Mesothelial cell of epicardium (in vitro differentiated cells): ENCODE measurements at regions not wholly inside any gene's neighbourhood (a gene's known extent, or its start where the extent isn't known, plus 50 kb on each side); places are given as distances from the start of the nearest gene placed in this dataset.
"Not testable (repeated sequence)": the region's sequence is repeated elsewhere in the genome, so short reads cannot be mapped to it uniquely, and the experiment has no call there.

Experiments used
- DNase-seq, 2 experiments: peaks; one replicate each; pipeline ENCODE4 v3.0.0; 2021; ENCODE audit warnings: low spot score in 2 of 2; ENCODE audit not compliant: unreplicated experiment in 2 of 2
- H3K27ac Mint-ChIP-seq: 2 replicates; pipeline ENCODE4 v1.8.0; 2021; ENCODE audit warnings: mixed read lengths
- H3K27me3 Mint-ChIP-seq: 2 replicates; pipeline ENCODE4 v1.8.0; 2021; ENCODE audit warnings: low read depth, mixed read lengths
- H3K36me3 Mint-ChIP-seq: 2 replicates; pipeline ENCODE4 v1.8.0; 2021; ENCODE audit warnings: mixed read lengths
- H3K4me1 Mint-ChIP-seq: 2 replicates; pipeline ENCODE4 v1.8.0; 2021; ENCODE audit warnings: mixed read lengths
- H3K4me3 Mint-ChIP-seq: 2 replicates; pipeline ENCODE4 v1.8.0; 2021; ENCODE audit warnings: mild to moderate bottlenecking, moderate library complexity, mixed read lengths
- H3K9me3 Mint-ChIP-seq: 2 replicates; pipeline ENCODE4 v1.8.0; 2021; ENCODE audit warnings: mixed read lengths
- TF ChIP-seq, protein P1 (sequence below): fragments of 200-600 bp; sonication (generic); IDR thresholded peaks from one replicate; pipeline ENCODE4 v1.5.0; 2021; ENCODE audit warnings: antibody characterized with exemption; ENCODE audit not compliant: unreplicated experiment

DNA sequence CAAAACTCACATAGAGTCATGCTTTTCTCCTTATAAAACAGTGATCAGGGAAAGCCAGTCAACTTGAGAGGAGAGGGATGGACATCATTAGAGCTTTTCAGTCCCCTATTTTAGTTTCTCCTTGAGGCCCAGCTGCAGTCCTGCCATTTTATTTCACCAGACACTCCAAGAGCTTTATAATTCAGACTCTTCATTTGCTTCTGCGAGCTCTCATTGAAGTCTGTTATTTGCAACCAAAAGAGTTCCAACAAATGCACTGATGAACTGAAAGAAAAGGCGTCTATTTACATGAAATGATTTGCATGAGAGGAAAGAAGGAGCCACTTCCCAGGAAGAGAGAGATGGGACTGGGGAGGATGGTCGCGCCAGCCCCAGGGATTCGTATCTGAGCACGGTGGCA lies 86.8 kb downstream of the NDUFA12 start:
- Mint-ChIP-seq H3K4me1 (no peaks in the 10 kb centered on the region), H3K27ac (no peak overlapping the region), H3K9me3 (peaks cover 17% of the 10 kb centered on the region), H3K4me3 (no peak overlapping the region), H3K27me3 (peaks cover 2% of the 10 kb centered on the region), H3K36me3 (no peaks in the 10 kb centered on the region)
- TF ChIP-seq, protein P1, sequence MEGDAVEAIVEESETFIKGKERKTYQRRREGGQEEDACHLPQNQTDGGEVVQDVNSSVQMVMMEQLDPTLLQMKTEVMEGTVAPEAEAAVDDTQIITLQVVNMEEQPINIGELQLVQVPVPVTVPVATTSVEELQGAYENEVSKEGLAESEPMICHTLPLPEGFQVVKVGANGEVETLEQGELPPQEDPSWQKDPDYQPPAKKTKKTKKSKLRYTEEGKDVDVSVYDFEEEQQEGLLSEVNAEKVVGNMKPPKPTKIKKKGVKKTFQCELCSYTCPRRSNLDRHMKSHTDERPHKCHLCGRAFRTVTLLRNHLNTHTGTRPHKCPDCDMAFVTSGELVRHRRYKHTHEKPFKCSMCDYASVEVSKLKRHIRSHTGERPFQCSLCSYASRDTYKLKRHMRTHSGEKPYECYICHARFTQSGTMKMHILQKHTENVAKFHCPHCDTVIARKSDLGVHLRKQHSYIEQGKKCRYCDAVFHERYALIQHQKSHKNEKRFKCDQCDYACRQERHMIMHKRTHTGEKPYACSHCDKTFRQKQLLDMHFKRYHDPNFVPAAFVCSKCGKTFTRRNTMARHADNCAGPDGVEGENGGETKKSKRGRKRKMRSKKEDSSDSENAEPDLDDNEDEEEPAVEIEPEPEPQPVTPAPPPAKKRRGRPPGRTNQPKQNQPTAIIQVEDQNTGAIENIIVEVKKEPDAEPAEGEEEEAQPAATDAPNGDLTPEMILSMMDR: no peak
- no peak for DNase-seq

DNA sequence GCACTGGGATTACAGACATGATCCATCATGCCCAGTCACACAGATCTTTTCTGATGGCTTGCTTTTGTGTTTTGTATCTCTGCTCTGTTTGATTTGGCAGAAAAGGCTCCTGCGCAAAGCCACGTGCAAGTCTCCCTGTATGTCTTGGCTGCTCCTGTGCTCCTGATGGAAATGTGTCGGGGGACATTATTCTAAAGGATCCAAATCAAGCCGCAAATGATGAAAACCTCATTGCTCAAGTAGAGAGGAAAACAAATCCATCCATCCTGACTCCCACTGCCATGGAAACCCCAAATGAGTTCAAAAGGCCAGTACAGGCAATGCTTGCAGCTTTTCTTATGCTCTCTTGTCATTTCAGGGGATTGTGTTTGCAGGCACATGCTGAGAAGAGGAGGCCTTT lies 93.8 kb downstream of the NDUFA12 start:
- Mint-ChIP-seq H3K4me1 (no peaks in the 10 kb centered on the region), H3K27me3 (peaks cover 9% of the 10 kb centered on the region), H3K9me3 (peaks cover 24% of the 10 kb centered on the region), H3K27ac (no peak overlapping the region), H3K4me3 (no peak overlapping the region), H3K36me3 (no peaks in the 10 kb centered on the region)
- TF ChIP-seq, protein P1: no peak
- no peak for DNase-seq

- not testable (repeated sequence) for H3K4me3 Mint-ChIP-seq, H3K36me3 Mint-ChIP-seq, H3K27me3 Mint-ChIP-seq, H3K9me3 Mint-ChIP-seq, H3K4me1 Mint-ChIP-seq, H3K27ac Mint-ChIP-seq, DNase-seq
These were observed 97.7 kb downstream of the NDUFA12 start for GRCh38 chr12:94905749-94906148.

DNA sequence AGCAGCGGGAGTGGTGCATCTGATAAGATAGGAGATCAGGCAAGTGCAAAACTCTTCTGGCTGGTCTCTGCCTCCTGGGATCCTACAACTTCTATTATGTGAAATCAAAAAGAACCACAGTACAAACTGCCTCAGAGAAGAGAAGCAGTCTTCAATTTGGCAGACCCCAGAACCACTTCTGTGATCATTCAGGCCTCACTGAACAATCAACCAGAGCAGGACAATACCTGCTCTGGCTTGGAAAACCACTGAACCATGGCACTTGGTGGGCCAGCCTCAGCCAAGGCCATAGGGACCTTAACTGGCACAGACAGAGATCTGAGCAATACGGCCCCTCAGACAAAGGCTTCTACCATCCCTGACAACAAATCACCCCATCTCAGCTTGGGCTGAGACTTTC lies 103.0 kb downstream of the NDUFA12 start:
- no peak for DNase-seq
- peaks cover 21% of the 10 kb centered on the region for H3K27me3 Mint-ChIP-seq
- H3K27ac Mint-ChIP-seq: no peak overlapping the region
- peaks cover 3% of the 10 kb centered on the region for H3K9me3 Mint-ChIP-seq
- H3K4me3 Mint-ChIP-seq: no peak overlapping the region
- H3K36me3 Mint-ChIP-seq: no peaks in the 10 kb centered on the region
- TF ChIP-seq, protein P1: no peak
- no peaks in the 10 kb centered on the region for H3K4me1 Mint-ChIP-seq

- Mint-ChIP-seq H3K27ac (no peak overlapping the region), H3K4me3 (no peak overlapping the region), H3K36me3 (no peaks in the 10 kb centered on the region), H3K9me3 (no peaks in the 10 kb centered on the region), H3K4me1 (no peaks in the 10 kb centered on the region), H3K27me3 (peaks cover 29% of the 10 kb centered on the region)
- no peak for DNase-seq
- TF ChIP-seq, protein P1: no peak
These were observed 105.1 kb downstream of the NDUFA12 start for GRCh38 chr12:94898388-94898787.

DNA sequence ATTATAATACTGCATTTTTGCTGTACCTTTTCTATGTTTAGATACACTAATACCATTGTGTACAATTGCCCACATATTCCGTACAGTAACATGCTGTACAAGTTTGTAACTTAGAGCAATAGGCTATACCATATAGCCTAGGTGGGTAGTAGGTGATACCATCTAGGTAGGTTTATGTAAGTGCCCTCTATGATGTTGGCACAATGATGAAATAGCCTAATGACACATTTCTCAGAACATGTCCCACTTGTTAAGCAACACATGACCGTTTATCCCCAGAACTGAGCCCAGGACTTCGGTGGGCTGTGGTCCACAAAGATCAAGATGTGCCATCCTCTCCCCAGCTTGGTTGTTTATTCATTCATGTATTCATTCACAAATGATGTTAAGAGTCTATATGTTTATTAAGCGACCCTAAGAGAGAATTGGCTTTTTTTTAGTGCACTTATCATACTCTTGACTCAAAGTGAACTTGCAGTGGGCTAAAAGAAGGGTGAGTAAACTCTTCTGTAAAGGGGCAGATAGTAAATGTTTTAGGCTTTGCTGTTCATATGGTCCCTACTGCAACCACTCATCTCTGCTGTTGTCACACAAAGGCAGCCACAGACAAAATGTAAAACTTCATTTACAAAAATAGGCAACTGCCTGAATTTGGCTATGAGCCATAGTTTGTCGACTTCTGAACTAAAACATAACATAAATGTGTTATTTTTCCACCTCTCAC lies 110.8 kb downstream of the NDUFA12 start:
- DNase-seq: no peak
- Mint-ChIP-seq H3K4me3 (no peak overlapping the region), H3K27me3 (peaks cover 36% of the 10 kb centered on the region), H3K4me1 (peaks cover 4% of the 10 kb centered on the region), H3K36me3 (no peaks in the 10 kb centered on the region), H3K27ac (no peak overlapping the region), H3K9me3 (no peaks in the 10 kb centered on the region)
- TF ChIP-seq, protein P1: no peak
